ENCODE measurements at regions not wholly inside any gene's neighbourhood (a gene's known extent, or its start where the extent isn't known, plus 50 kb on each side); places are given as distances from the start of the nearest gene placed in this dataset.
A peak's percentile ranks its signal among the peaks of the same experiment; 100 is the strongest.

DNA sequence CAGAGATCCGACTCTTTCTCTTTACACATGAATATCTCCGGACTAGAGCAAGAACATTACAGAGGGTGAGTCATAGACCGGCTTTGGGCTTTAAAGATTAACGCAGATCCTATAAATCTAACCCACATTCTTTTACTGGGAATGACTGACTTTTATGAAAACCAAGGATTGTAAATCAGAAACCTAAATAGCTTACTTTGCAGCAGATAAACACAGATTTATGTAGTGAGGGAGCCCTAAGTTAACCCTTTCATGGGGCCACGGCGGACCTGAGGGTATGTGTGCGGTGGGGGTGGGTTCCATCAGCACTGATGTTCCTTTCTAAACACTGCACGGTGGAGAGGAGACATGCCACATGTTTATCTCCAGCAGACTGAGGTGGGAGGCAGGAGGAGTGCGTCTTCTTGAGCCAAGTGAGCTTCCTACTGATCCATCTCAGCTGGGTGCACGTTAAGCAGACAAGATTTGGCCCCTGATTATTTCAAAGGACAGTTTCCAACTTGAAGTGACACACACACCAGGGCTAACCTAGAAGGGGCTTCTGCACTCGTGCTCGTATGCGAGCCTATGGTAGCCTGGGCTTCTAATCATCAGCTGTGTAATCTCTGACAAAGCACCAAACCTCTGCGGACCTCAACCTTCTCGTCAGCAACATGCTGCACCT lies 127.6 kb downstream of the WDR11 start:
- Mint-ChIP-seq H3K9me3 (peaks cover 0 to 8% (median under 1%) of the 10 kb centered on the region in 6 donors), H3K4me1 (peaks cover 0 to 8% of the 10 kb centered on the region in 2 donors), H3K4me3 (peak overlapping the region in 1 of 5 donors; percentile 83), H3K27me3 (ENCODE audit: low read depth in 3 of 3) (peaks cover 10 to 20% (median 10%) of the 10 kb centered on the region in 3 donors), H3K27ac (no peak overlapping the region), H3K36me3 (no peaks in the 10 kb centered on the region)
- DNase-seq: no peak

DNA sequence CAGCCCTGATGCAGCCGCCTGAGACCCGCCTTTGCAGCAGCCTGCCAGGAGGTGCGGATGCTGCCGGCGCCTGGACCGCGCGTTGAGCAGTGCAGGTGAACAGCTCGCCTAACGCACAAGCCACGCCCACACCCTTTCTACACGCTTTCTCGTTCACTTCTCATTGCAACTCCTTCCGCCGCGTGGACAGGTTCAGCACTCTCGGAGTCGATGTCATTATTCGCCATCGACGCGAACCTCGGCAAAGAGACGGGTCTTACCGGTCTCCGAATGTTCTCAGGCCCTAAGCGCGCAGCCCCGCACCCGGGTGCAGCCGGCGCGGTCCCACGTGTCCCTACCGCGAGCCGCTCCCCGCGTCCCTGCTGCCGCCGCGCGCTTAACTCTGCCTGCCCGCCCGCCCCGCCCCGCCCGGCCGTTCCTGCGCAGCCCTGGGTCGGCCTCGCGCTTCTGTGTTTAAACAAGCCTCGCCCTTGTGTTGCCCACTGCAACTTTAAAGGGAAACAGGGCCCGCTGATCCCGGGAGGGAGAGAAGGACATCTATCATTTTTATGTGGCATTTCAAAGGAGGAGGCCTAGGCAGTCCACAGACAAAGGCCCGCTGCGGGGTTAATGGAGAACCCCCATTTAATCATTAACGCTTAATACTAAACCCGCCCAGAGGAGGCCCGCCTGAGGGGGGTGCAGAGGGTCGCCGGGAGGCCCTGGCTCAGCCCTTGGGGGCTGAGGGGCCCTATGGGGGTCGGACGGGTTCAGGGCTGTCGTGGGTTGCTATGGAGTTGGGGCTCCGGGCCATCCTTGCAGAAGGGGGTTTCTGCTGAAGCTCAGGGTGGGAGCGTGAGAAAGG lies 128.5 kb downstream of the WDR11 start:
- Mint-ChIP-seq H3K4me3 (peak overlapping the region; percentile 48 to 83 (median 66)), H3K9me3 (peaks cover 0 to 4% (median 0%) of the 10 kb centered on the region in 6 donors), H3K4me1 (peaks cover under 1 to 11% of the 10 kb centered on the region in 2 donors), H3K27me3 (ENCODE audit: low read depth in 3 of 3) (peaks cover 7 to 23% (median 8%) of the 10 kb centered on the region in 3 donors), H3K36me3 (no peaks in the 10 kb centered on the region), H3K27ac (no peak overlapping the region)
- peak in 1 of 3 donors; percentile 36 for DNase-seq

DNA sequence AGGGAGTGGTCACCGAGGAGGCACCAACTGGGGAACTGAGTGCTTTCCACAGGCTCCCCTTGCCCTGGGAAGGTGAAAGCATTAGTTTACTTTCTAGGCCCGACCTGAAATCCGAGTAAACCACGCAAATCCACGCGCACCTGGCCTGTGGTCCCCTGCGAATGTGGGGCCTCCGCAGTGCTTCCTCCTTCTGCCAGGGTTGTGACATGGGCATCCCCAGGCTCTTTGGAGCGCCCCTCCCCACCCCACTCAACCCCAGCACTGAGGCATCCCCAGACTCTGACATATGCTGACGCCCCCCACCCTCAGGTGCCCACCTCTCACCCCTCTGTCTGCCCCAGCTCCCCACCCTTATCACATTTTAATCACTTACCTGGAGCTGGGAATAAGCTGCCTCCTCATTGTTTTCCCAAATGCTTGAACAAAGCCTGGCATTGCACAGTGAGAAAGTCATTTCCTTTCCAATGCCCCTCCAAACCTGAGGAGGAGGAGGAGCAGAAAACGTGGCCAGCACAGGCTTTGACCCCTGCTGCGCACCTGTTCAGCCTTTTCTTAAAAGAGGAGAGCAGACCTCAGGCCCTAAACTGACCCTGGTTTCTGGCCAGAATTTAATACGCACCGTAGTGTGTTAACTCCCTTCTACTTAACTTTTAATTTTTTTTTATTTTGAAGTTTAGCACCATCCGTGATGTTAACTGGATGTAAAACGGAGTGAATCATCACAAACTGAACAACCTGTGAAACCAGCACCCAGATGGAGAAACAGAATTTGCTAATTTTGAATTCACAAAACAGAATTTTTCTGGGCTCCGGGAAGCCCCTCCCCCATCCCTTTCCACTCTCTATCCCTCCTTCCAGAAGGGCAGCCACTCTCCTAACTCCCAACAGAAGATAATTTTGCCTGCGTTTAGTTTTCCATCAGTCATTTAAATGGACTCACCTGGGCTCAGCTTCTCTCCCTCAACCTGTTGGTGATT lies 129.4 kb downstream of the WDR11 start:
- Mint-ChIP-seq H3K27me3 (ENCODE audit: low read depth in 3 of 3) (peaks cover 8 to 23% (median 9%) of the 10 kb centered on the region in 3 donors), H3K27ac (no peak overlapping the region), H3K9me3 (peaks cover 0 to 4% (median 0%) of the 10 kb centered on the region in 6 donors), H3K4me3 (peak overlapping the region in 2 of 5 donors; percentile 15 to 25), H3K36me3 (no peaks in the 10 kb centered on the region), H3K4me1 (peaks cover 7 to 16% of the 10 kb centered on the region in 2 donors)
- no peak for DNase-seq

DNA sequence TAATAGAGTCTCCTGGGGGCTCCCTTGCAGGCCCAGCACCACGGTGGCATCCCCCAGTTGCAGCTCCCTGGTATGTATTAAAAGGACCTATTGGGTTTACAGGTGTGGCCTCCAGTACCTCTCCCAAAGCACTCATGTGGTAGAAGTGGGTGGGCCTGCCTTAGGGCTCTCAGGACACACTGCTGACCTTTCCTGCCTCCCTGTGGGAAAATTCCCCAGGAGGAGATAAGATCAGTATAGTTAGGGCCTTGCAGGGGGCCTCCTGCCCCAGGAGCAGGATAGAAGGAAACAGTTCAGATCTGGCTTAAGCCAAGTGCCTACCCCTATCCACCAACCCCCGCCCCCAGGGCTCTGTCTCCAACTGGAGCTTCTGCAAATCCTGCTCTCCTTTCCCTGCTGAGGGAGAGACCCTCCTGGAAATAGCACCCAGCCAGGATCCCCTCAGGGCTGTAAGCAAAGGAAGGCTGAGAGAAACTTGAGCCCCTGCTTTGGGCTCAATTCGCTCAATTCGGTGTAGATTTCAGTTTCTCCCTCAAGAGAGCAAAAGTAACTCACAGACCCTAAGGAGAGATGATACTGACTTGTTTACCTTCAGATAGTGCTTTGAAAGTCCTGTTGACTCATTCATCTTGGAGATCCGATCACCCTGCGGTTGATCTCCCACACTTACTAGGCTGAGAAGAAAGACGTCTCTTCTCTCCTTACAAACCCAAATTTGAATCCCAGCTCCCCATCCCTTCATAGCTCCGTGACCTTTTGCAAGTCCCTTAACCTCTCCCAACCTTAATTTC lies 130.6 kb downstream of the WDR11 start:
- no peaks in the 10 kb centered on the region for H3K36me3 Mint-ChIP-seq
- no peak overlapping the region for H3K4me3 Mint-ChIP-seq
- DNase-seq: no peak
- no peak overlapping the region for H3K27ac Mint-ChIP-seq
- peaks cover 4 to 20% (median 4%) of the 10 kb centered on the region in 3 donors for H3K27me3 Mint-ChIP-seq (ENCODE audit: low read depth in 3 of 3)
- peaks cover 11 to 22% of the 10 kb centered on the region in 2 donors for H3K4me1 Mint-ChIP-seq
- H3K9me3 Mint-ChIP-seq: no peaks in the 10 kb centered on the region

DNA sequence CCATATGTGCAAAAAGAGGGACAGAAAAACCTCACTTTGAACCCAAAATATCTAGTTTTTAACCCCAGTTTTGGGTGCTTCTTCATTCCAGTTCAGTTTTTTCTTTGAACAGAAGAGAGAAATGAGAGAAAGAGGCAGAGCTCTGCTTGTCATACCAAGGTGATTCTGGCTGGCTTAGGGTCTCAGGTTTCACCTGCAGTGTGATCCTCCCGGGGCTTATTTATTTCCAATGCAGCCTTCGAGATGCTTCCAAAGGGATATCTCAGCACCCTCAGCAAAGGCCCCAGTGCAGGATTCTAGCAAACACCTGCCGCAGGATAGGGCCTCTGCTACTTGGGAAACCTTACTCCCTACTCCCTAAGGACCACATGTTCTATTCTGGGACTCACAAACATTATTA lies 131.3 kb downstream of the WDR11 start:
- no peak overlapping the region for H3K27ac Mint-ChIP-seq
- DNase-seq: no peak
- no peak overlapping the region for H3K4me3 Mint-ChIP-seq
- H3K36me3 Mint-ChIP-seq: no peaks in the 10 kb centered on the region
- peaks cover 5 to 18% (median 7%) of the 10 kb centered on the region in 3 donors for H3K27me3 Mint-ChIP-seq (ENCODE audit: low read depth in 3 of 3)
- peaks cover 0 to 5% (median 1%) of the 10 kb centered on the region in 6 donors for H3K9me3 Mint-ChIP-seq
- H3K4me1 Mint-ChIP-seq: peaks cover 18 to 29% of the 10 kb centered on the region in 2 donors

DNA sequence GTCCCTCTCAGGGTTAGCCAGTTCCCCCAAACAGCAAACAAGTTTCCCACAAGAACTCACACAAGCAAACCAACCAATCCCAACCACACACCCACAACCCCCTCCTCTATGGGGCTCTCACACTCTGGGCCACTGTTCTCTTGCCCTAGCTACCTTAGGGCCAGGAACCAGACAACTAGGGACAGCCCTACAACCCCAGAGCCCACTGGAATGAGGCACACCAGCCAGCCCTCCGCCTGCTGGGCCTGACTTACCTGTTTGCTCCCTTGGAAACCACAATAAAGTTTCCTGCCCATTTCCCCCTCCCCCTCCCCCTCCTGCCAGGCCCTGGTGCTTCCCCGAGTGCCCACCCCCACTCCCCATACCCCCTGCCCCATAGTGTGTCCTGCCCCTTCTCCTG lies 132.6 kb downstream of the WDR11 start:
- Mint-ChIP-seq H3K36me3 (no peaks in the 10 kb centered on the region), H3K27ac (peak overlapping the region in 1 of 6 donors; percentile 77), H3K9me3 (peaks cover 0 to 9% (median 1%) of the 10 kb centered on the region in 6 donors), H3K4me3 (peak overlapping the region in 2 of 5 donors; percentile 57 to 63), H3K27me3 (ENCODE audit: low read depth in 3 of 3) (peaks cover 2 to 14% (median 8%) of the 10 kb centered on the region in 3 donors), H3K4me1 (peaks cover 20 to 40% of the 10 kb centered on the region in 2 donors)
- DNase-seq: peak in 1 of 3 donors; percentile 16

DNA sequence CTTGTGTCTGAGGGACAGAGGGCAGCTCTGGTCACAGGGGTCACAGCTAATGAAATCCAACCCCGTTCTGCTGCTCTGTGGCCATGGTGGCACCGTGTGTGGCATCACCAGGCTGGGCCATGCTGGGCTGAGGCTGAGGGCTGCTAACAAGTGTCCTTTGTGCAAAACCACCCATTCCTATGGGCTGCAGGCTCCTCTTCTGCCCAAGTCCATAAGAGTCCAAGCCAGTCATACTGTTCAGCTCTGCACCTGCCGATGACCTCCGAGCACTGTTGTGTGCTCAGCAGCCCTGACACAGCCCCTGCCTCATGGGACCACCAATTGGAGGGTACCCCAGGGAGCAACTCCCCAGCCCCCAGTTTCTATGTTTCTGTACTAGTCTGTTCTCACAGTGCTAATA lies 133.1 kb downstream of the WDR11 start:
- Mint-ChIP-seq H3K27ac (no peak overlapping the region), H3K4me3 (no peak overlapping the region), H3K27me3 (ENCODE audit: low read depth in 3 of 3) (peaks cover 2 to 11% (median 7%) of the 10 kb centered on the region in 3 donors), H3K36me3 (peaks cover 0 to under 1% (median 0%) of the 10 kb centered on the region in 3 donors), H3K9me3 (peaks cover 0 to 9% (median 2%) of the 10 kb centered on the region in 6 donors), H3K4me1 (peaks cover 20 to 40% of the 10 kb centered on the region in 2 donors)
- no peak for DNase-seq

DNA sequence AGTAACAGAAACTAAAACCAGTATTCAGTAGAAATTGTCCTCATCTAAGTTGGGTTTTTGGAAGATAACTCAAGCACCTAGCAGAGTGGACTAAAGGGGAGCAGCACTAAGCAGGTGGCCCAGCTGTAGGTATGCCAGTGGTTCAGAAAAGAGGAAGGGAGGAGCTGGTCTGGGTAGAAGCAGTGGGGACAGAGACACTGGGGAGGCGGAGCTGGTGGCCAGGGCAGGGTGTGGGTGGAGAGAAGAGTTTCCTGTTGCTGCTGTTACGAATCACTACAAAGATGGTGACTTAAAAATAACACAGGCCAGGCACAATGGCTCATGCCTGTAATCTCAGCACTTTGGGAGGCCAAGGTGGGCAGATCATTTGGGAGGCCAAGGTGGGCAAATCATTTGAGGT lies 136.2 kb downstream of the WDR11 start:
- Mint-ChIP-seq H3K4me3 (peak overlapping the region; percentile 41 to 81 (median 67)), H3K4me1 (peaks cover 20 to 37% of the 10 kb centered on the region in 2 donors), H3K36me3 (peaks cover 0 to 4% (median 0%) of the 10 kb centered on the region in 3 donors), H3K9me3 (peaks cover 0 to 19% (median 6%) of the 10 kb centered on the region in 6 donors), H3K27me3 (ENCODE audit: low read depth in 3 of 3) (peaks cover 2 to 7% (median 6%) of the 10 kb centered on the region in 3 donors), H3K27ac (peak overlapping the region; percentile 64 to 92 (median 89))
- peak in 1 of 3 donors; percentile 33 for DNase-seq

DNA sequence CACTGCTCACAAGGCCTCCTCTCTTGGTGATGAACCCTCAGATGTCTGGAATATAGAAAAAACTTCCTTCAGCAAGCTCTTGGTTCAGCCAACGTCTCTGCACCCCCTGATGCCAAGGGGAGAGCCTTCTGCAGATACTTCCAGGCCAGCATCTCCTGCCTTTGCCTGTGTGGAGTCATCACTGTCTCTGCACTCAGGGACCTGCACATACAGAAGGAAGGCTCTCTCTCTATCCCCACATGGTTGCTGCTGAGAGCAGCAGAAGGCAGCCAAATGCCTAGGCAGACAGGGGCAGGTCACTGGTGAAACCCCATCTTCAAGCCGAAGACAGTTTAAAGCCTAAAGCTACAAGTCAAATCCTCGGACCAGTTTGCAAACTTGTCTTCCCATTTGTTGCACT lies 137.6 kb downstream of the WDR11 start:
- peaks cover 2 to 7% (median 6%) of the 10 kb centered on the region in 3 donors for H3K27me3 Mint-ChIP-seq (ENCODE audit: low read depth in 3 of 3)
- peak overlapping the region in 1 of 5 donors; percentile 39 for H3K4me3 Mint-ChIP-seq
- DNase-seq: no peak
- H3K36me3 Mint-ChIP-seq: peaks cover 0 to 4% (median 0%) of the 10 kb centered on the region in 3 donors
- H3K4me1 Mint-ChIP-seq: peaks cover 20 to 31% of the 10 kb centered on the region in 2 donors
- peaks cover 0 to 27% (median 9%) of the 10 kb centered on the region in 6 donors for H3K9me3 Mint-ChIP-seq
- peak overlapping the region in 2 of 6 donors; percentile 9 to 92 for H3K27ac Mint-ChIP-seq

DNA sequence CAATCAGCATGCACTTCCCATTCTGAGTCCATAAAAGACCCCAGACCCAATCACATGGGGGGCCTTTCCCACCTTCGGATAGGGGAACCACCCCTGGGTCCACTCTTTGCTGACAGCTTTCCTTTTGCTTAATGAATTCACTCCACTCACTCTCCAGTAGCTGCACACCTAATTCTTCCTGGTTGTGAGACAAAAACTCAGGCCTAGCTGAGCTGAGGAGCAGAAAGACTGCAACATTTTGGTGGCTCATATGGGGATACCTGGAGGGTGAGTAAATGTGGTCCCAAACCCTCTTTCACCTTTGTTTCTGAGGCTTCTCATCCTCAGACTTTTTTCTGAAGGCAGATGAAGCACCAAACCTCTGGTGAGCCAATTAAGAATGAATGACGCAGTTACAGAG lies 138.1 kb downstream of the WDR11 start:
- no peak for DNase-seq
- Mint-ChIP-seq H3K36me3 (peaks cover 0 to 4% (median 0%) of the 10 kb centered on the region in 3 donors), H3K27ac (no peak overlapping the region), H3K4me3 (no peak overlapping the region), H3K4me1 (peaks cover 20 to 28% of the 10 kb centered on the region in 2 donors), H3K27me3 (ENCODE audit: low read depth in 3 of 3) (peaks cover 2 to 7% (median 4%) of the 10 kb centered on the region in 3 donors), H3K9me3 (peaks cover under 1 to 33% (median 10%) of the 10 kb centered on the region in 6 donors)

DNA sequence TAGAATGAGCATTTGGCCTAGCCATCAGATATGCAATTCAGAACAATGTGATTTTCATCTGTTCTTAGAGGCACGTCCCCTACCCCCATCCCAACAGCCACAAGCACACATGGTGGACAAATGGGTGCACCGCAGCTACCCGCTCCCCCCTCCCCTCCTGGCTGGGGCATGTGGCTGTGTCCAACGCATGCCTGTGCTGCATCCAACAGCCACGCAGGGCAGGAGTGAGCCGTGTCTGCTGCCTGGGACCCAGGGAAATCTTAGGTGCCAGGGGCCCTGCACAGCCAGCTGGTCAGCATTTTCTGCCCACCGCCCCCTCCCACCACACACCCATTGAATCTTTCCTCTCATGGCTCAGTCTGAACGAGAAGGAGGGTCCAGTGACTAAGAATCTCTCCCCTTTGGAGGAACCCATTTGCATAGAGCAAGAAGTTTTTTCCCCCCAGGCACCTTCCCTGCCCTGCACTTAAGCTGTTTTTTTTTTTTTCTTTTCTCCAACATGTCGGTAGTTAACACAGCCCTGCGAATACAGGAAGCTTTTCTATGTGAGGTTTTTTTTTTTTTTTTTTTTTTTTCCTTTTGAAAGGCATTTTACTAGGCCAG lies 138.9 kb downstream of the WDR11 start:
- H3K27ac Mint-ChIP-seq: no peak overlapping the region
- peaks cover 15 to 27% of the 10 kb centered on the region in 2 donors for H3K4me1 Mint-ChIP-seq
- peaks cover 2 to 7% (median 4%) of the 10 kb centered on the region in 3 donors for H3K27me3 Mint-ChIP-seq (ENCODE audit: low read depth in 3 of 3)
- H3K4me3 Mint-ChIP-seq: no peak overlapping the region
- DNase-seq: no peak
- H3K9me3 Mint-ChIP-seq: peaks cover 3 to 41% (median 12%) of the 10 kb centered on the region in 6 donors
- peaks cover 0 to 4% (median 0%) of the 10 kb centered on the region in 3 donors for H3K36me3 Mint-ChIP-seq

DNA sequence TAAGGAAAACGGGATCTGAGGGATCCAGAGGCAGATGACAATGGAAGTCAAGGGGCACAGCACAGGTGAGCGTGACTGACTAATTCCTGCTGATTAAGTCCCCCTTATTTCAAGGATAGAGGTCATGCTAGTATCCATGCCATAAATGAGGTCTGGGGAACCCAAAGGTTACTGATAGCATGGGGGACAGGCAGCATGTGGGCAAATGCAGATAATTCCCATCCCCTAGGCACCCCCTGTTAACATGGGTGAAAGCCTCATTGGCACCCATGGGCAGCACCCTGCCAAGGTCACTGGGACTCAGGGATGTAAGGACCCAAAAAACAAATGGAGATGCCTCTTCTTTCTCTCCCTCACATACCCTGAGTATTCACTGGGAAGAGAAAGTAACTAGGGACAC lies 139.7 kb downstream of the WDR11 start:
- peaks cover 3 to 41% (median 12%) of the 10 kb centered on the region in 6 donors for H3K9me3 Mint-ChIP-seq
- peaks cover 13 to 23% of the 10 kb centered on the region in 2 donors for H3K4me1 Mint-ChIP-seq
- peaks cover 2 to 5% (median 4%) of the 10 kb centered on the region in 3 donors for H3K27me3 Mint-ChIP-seq (ENCODE audit: low read depth in 3 of 3)
- no peak overlapping the region for H3K4me3 Mint-ChIP-seq
- H3K36me3 Mint-ChIP-seq: peaks cover 0 to 4% (median 0%) of the 10 kb centered on the region in 3 donors
- no peak for DNase-seq
- no peak overlapping the region for H3K27ac Mint-ChIP-seq

Data from immature natural killer cell (primary cell).